HL-60 (cell line): ENCODE measurements at regions not wholly inside any gene's neighbourhood (a gene's known extent, or its start where the extent isn't known, plus 50 kb on each side); places are given as distances from the start of the nearest gene placed in this dataset.

Experiments
- POLR2AphosphoS5 ChIP-seq: IDR thresholded peaks from 2 replicates; pipeline ENCODE4 v1.6.1; 2012; ENCODE audit warnings: low read depth
- SPI1 ChIP-seq: IDR thresholded peaks from 2 replicates; pipeline ENCODE4 v1.6.1; 2012; ENCODE audit warnings: low read depth, mild to moderate bottlenecking, borderline replicate concordance
- TF ChIP-seq, protein P1 (sequence below): IDR thresholded peaks from one replicate; pipeline ENCODE4 v1.5.1; 2011; ENCODE audit warnings: low read length, control low read depth, inconsistent platforms; ENCODE audit not compliant: insufficient read depth

DNA sequence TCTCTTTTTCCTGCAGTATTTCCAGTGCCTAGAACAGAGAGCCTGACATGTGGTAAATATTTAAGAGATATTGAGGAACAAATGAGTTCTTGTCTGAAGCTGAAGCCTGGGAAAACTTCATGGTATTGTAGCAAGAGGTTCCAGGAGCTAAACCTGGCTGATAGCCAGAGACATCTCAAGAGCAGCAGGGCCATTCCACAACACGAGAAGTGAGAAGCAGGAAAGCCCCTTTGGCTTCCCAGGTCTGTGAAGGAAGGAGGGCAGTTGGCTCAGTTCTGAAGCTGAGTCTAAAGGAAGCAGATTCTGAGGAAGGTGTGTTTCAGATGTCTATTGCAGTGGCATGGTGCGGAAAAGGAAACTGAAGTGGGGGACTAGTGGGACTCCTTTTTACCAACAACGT, 63.8 kb upstream of the FAM204A start:
- TF ChIP-seq POLR2AphosphoS5: no peak
- TF ChIP-seq, protein P1, sequence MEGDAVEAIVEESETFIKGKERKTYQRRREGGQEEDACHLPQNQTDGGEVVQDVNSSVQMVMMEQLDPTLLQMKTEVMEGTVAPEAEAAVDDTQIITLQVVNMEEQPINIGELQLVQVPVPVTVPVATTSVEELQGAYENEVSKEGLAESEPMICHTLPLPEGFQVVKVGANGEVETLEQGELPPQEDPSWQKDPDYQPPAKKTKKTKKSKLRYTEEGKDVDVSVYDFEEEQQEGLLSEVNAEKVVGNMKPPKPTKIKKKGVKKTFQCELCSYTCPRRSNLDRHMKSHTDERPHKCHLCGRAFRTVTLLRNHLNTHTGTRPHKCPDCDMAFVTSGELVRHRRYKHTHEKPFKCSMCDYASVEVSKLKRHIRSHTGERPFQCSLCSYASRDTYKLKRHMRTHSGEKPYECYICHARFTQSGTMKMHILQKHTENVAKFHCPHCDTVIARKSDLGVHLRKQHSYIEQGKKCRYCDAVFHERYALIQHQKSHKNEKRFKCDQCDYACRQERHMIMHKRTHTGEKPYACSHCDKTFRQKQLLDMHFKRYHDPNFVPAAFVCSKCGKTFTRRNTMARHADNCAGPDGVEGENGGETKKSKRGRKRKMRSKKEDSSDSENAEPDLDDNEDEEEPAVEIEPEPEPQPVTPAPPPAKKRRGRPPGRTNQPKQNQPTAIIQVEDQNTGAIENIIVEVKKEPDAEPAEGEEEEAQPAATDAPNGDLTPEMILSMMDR: no peak
- TF ChIP-seq SPI1: no peak
